Left ventricle myocardium inferior (tissue), 1 donor: ENCODE measurements at regions not wholly inside any gene's neighbourhood (a gene's known extent, or its start where the extent isn't known, plus 50 kb on each side); places are given as distances from the start of the nearest gene placed in this dataset.

Experiments used
- DNase-seq: peaks from one replicate; pipeline ENCODE4 v3.0.0-alpha.2; 2020
- H3K27ac ChIP-seq: fragments of 200-600 bp; replicated peaks from 2 replicates; pipeline ENCODE4 v1.8.0; 2021
- H3K27me3 ChIP-seq: fragments of 200-600 bp; 2 replicates; pipeline ENCODE4 v1.8.0; 2021; ENCODE audit warnings: low read depth
- H3K36me3 ChIP-seq: fragments of 200-600 bp; 2 replicates; pipeline ENCODE4 v1.8.0; 2021
- H3K4me1 ChIP-seq: fragments of 200-600 bp; 2 replicates; pipeline ENCODE4 v1.8.0; 2021
- H3K4me3 ChIP-seq: fragments of 200-600 bp; 2 replicates; pipeline ENCODE4 v1.8.0; 2021; ENCODE audit warnings: mild to moderate bottlenecking, moderate library complexity
- H3K9me3 ChIP-seq: fragments of 200-600 bp; replicated peaks from 2 replicates; pipeline ENCODE4 v1.8.0; 2021
- CTCF ChIP-seq: fragments of 200-600 bp; IDR thresholded peaks from 2 replicates; pipeline ENCODE4 v1.8.0; 2021; ENCODE audit warnings: antibody characterized with exemption, mild to moderate bottlenecking, borderline replicate concordance
- intact Hi-C: fragments of 100-400 bp; cut with micrococcal nuclease; formaldehyde crosslinking; loops from one replicate; pipeline ENCODE4 v1.11.0; 2022
- donor health status: DM: no; HTN: yes; CAD: no; lungs with severe emphysema.

- Histone ChIP-seq H3K27me3 (peaks cover 29% of the 10 kb centered on the region), H3K9me3 (no peaks in the 10 kb centered on the region), H3K27ac (no peak overlapping the region), H3K4me3 (no peak overlapping the region), H3K4me1 (no peaks in the 10 kb centered on the region), H3K36me3 (no peaks in the 10 kb centered on the region)
- intact Hi-C loops: no loop called here
- no peak for TF ChIP-seq CTCF
- DNase-seq: no peak
Observed at GRCh38 chr5:167745868-167746267, 545.6 kb upstream of the WWC1 start.

DNA sequence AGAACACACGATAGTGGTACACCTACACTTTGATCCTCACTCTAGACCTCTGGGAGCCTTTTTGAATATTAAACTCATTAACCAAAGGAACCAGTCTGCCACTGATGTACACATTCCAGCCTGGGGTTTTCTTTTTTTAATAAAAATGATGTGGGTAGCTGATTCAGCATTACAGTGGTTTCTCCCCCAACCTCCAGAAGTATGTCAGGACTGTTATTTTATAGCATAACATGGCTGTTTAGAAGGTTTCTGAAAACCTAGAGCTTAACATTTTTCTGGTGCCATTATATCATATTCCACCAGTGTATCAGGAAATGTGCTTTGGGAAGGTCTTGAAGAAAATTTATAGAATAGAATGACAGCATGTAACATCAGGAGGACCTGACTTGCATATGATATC is 540.9 kb upstream of the WWC1 start:
- H3K27ac ChIP-seq: no peak overlapping the region
- no peak overlapping the region for H3K4me3 ChIP-seq
- no peaks in the 10 kb centered on the region for H3K4me1 ChIP-seq
- H3K36me3 ChIP-seq: no peaks in the 10 kb centered on the region
- peaks cover 25% of the 10 kb centered on the region for H3K27me3 ChIP-seq
- intact Hi-C loops: no loop called here
- no peak for DNase-seq
- no peaks in the 10 kb centered on the region for H3K9me3 ChIP-seq
- no peak for TF ChIP-seq CTCF

DNA sequence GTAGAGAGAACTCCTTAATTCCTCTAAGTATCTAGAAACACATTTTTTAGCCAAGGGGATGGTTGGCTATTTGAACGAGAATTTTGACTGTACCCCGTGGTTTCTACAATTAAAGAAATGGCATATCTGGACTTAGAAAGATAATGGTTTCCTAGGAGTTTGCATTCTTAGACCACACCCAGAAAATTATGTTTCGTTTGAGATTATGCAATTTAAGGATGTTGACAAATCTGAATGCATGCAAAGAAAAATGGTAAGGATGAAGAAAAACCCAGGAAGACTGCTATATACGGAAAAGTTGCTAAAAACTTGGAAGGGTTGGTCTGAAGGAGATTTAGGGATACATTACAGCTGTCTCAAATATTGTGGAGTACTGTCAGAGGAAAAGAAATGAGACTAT is 538.5 kb upstream of the WWC1 start:
- Histone ChIP-seq H3K4me1 (no peaks in the 10 kb centered on the region), H3K4me3 (no peak overlapping the region), H3K27me3 (peaks cover 22% of the 10 kb centered on the region), H3K27ac (no peak overlapping the region), H3K9me3 (no peaks in the 10 kb centered on the region), H3K36me3 (no peaks in the 10 kb centered on the region)
- DNase-seq: no peak
- TF ChIP-seq CTCF: no peak
- intact Hi-C loops: no loop called here

DNA sequence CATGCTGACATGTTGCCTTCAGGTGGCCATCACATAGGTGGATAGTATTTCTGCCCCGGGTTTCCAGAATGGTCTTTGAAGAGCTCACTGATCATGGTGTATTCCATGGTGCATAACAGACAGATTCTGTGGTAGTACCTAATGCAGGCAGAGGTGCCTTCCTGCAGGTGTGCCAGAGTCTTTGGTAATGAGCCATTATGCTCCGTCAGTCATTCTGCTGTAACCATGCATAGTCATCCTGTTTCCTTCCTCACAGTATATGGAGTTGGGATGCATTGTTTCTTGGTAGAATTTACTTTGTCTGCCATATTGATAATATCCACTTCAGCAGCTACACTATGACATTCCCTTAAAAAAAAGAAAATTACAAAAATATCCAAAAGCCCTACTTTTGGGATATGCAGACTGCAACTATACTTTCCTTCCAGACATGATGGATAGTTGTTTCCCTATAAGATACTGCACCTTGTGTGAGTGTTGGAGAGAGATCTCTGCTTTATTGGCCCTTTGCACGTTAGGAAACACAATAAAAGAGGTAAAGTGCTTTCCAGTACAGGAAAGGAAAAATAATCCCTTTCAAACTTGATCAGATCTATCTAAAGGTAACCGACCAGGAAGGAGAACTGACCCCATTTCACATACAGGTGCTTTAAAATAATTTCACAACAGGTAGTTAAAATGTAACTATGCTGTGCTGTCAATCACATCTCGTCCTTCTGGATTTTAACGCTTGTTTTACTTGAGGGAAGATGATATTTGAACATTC is 537.5 kb upstream of the WWC1 start:
- DNase-seq: no peak
- Histone ChIP-seq H3K27me3 (peaks cover 22% of the 10 kb centered on the region), H3K4me1 (no peaks in the 10 kb centered on the region), H3K4me3 (no peak overlapping the region), H3K27ac (no peak overlapping the region), H3K9me3 (no peaks in the 10 kb centered on the region), H3K36me3 (no peaks in the 10 kb centered on the region)
- intact Hi-C loops: no loop called here
- TF ChIP-seq CTCF: no peak

DNA sequence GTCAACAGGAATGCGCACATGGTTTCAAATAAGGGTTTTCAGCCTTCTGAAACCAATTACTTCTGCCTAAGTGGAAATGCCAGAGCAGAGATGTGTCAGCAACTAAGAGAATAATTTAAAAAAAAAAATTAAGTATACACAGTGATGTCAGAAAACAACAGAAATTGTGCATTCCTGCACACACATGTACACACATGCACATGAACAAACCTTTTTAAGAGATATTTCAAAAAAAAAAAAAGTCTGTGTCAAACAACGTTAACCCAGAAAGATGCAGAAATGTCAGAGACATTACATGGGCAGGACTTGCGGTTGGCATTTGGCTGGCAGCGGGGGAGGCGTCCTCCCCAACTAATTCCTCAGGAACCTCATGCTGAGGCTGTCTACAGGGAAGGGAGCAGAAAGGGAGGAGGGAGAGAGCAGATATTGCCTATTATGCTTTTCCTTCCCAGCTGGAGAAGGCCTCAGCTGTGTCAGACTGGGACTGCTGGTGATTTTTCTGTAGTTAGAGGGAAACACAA is 536.9 kb upstream of the WWC1 start:
- Histone ChIP-seq H3K4me3 (no peak overlapping the region), H3K27me3 (peaks cover 18% of the 10 kb centered on the region), H3K27ac (no peak overlapping the region), H3K4me1 (no peaks in the 10 kb centered on the region), H3K36me3 (no peaks in the 10 kb centered on the region), H3K9me3 (no peaks in the 10 kb centered on the region)
- no peak for TF ChIP-seq CTCF
- intact Hi-C loops: no loop called here
- DNase-seq: no peak
